ENCODE measurements at regions not wholly inside any gene's neighbourhood (a gene's known extent, or its start where the extent isn't known, plus 50 kb on each side); places are given as distances from the start of the nearest gene placed in this dataset.

GRCh38 chr12:77741974-77742517 lies 88.6 kb upstream of the NAV3 start:
- H3K4me3 ChIP-seq (ENCODE audit: low read depth, low read length), result no peak overlapping the region
- no peak for TF ChIP-seq CTCF (IDR thresholded peaks at IDR 0.05; ENCODE audit: control insufficient read depth, extremely low read depth, insufficient read depth)
- no peak for DNase-seq (ENCODE audit: low read depth)

DNA sequence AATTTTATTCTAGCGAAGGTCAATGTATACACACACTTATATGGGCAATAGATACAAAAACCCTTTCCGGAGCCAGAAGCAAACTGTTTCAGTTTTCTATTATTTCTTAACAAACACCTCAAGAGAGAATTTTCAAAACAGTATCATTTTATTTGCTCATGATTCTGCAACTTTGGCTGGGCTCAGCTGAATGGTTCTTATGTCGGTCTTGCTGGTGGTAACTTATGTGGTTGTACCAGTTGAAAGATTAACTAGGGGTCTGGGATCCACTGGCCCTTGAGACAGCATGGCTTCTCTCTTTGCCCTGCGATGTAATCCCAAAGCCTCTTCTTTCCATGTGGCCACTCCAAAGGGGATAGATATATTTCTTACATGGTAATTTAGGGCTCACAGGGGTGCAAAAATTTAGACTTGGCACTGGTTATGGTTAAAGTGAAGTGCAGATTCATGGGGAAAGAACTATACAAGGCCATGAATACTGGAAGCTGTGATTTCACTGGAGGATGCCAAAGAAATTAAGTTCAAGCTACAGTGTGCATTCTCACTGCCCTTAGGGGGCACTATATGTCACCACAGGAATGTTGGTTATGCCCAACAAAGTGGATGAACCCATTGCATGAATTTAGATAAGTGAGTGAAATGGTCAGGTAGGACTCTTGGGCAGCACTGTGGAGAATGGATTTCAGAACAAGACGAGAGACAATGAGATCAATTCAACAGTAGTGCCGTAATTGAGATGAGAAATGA lies 94.3 kb upstream of the NAV3 start:
- no peak for DNase-seq (ENCODE audit: low read depth)
- TF ChIP-seq CTCF (IDR thresholded peaks at IDR 0.05; ENCODE audit: control insufficient read depth, extremely low read depth, insufficient read depth), result no peak
- H3K4me3 ChIP-seq (ENCODE audit: low read depth, low read length), result no peak overlapping the region

GRCh38 chr12:77734214-77734883 lies 96.3 kb upstream of the NAV3 start:
- no peak for DNase-seq (ENCODE audit: low read depth)
- no peak for TF ChIP-seq CTCF (IDR thresholded peaks at IDR 0.05; ENCODE audit: control insufficient read depth, extremely low read depth, insufficient read depth)
- no peak overlapping the region for H3K4me3 ChIP-seq (ENCODE audit: low read depth, low read length)

DNA sequence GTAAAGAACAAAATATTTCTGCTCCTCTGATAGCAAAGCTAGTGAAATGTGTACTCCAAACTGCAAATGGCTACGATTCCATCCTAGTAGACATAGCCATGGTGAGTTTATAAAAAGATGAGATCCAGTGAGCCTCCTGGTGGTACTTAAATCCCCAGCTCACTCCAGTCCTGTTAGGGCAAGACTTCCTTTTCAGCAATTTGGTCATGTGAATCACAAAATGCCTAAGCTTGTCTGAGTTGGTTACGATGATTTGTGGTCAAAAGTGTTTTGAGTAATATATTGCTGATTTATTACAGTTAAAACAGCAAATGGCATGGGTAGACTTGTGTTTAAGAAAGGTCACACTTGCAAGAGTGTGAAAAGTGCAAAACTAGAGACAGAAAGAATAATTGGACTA lies 102.7 kb upstream of the NAV3 start:
- DNase-seq (ENCODE audit: low read depth), result no peak
- H3K4me3 ChIP-seq (ENCODE audit: low read depth, low read length), result no peak overlapping the region
- TF ChIP-seq CTCF (IDR thresholded peaks at IDR 0.05; ENCODE audit: control insufficient read depth, extremely low read depth, insufficient read depth), result no peak

DNA sequence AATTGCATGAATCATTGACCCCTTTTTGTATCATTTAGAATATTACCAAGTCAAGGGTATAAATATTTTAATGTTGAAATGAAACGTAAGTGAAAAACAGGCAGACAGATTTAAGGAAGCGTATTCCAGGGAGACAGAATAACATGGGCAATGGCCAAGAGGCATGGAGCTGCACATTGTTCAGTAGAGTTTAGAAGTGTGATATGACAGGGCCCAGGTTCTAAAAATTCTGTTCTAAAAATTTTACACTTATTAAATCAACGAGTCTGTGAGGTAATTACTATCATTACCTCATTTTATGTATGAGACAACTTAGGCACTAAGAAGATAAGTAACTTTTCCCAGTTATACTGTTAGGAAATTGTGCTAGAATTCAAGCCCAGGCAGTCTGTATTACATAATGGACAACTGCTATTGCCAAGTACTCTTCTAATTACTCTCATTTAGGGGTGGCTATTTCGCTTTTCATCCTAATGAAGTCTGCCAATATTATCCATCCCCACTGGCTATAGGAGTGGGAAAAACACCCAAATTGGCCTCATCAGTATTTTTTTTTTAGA lies 103.2 kb upstream of the NAV3 start:
- H3K4me3 ChIP-seq (ENCODE audit: low read depth, low read length), result no peak overlapping the region
- no peak for DNase-seq (ENCODE audit: low read depth)

DNA sequence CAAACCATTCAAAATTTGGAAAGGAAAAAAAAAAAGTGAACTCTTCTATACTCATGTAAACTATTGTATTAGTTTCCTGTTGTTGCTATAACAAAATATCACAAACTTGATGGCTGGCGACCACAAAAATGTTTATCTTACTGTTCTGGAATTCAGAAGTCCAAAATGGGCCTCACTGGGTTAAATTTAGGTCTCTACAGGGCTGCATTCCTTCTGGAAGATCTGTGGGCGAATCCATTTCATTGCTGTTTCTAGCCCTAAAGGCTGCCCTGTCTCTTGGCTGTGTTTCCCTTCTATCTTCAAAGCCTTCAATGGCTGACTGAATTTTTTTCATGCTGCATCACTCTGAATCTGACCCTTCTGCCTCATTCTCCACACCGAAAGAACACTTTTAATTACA lies 105.1 kb upstream of the NAV3 start:
- DNase-seq (ENCODE audit: low read depth), result no peak
- no peak for TF ChIP-seq CTCF (IDR thresholded peaks at IDR 0.05; ENCODE audit: control insufficient read depth, extremely low read depth, insufficient read depth)
- H3K4me3 ChIP-seq (ENCODE audit: low read depth, low read length), result no peak overlapping the region

More for the DNA sequence above, 103.2 kb upstream of the NAV3 start:
- TF ChIP-seq CTCF (IDR thresholded peaks at IDR 0.05; ENCODE audit: control insufficient read depth, extremely low read depth, insufficient read depth), result no peak

All from LNCaP clone FGC (cell line).